PC-3 (cell line): ENCODE measurements at regions not wholly inside any gene's neighbourhood (a gene's known extent, or its start where the extent isn't known, plus 50 kb on each side); places are given as distances from the start of the nearest gene placed in this dataset.

Experiments used
- EZH2phosphoT487 ChIP-seq: fragments of 300-600 bp; sonication (generic); IDR thresholded peaks from 2 replicates; pipeline ENCODE4 v1.6.1; 2018; ENCODE audit warnings: mild to moderate bottlenecking, antibody characterized with exemption, low read length, borderline replicate concordance
- TF ChIP-seq, protein P1 (sequence below): fragments of 300-600 bp; sonication (generic); conservative IDR thresholded peaks from 2 replicates; pipeline ENCODE4 v1.5.1; 2017; ENCODE audit warnings: antibody characterized with exemption, low read depth, mild to moderate bottlenecking, low read length

DNA sequence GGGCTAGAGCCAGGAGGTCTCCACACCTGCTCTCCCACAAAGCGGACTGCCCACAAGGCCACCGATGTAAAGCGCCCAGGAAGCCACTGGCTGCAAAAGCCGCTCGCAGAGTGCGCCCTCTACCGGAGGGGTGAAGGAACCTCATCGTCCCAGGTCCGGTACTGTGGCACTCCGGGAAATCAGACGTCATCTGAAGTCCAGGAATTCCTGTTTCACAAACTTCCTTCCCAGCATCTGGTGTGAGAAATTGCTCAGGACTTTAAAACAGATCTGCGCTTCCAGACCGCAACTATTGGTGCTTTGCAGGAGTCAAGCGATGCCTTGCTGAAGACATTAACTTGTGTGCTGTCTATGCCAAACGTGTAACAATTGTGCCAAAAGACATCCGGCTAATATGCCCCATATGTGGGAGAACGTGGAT is 115.1 kb upstream of the ARID1B start:
- TF ChIP-seq, protein P1, sequence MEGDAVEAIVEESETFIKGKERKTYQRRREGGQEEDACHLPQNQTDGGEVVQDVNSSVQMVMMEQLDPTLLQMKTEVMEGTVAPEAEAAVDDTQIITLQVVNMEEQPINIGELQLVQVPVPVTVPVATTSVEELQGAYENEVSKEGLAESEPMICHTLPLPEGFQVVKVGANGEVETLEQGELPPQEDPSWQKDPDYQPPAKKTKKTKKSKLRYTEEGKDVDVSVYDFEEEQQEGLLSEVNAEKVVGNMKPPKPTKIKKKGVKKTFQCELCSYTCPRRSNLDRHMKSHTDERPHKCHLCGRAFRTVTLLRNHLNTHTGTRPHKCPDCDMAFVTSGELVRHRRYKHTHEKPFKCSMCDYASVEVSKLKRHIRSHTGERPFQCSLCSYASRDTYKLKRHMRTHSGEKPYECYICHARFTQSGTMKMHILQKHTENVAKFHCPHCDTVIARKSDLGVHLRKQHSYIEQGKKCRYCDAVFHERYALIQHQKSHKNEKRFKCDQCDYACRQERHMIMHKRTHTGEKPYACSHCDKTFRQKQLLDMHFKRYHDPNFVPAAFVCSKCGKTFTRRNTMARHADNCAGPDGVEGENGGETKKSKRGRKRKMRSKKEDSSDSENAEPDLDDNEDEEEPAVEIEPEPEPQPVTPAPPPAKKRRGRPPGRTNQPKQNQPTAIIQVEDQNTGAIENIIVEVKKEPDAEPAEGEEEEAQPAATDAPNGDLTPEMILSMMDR: peak; percentile 87
- no peak for TF ChIP-seq EZH2phosphoT487
